Neural cell (in vitro differentiated cells): ENCODE measurements at regions not wholly inside any gene's neighbourhood (a gene's known extent, or its start where the extent isn't known, plus 50 kb on each side); places are given as distances from the start of the nearest gene placed in this dataset.
"Not testable (repeated sequence)": the region's sequence is repeated elsewhere in the genome, so short reads cannot be mapped to it uniquely, and the experiment has no call there.

ENCODE experiments used
- H2AFZ ChIP-seq: fragments of 200-600, 300-800 bp; sonication (generic), shearing (Covaris generic); 2 replicates; pipeline ENCODE4 v1.6.0; 2014; ENCODE audit warnings: low read depth, mild to moderate bottlenecking, antibody characterized with exemption, low read length, moderate library complexity
- H3F3A ChIP-seq: fragments of 200-600 bp; shearing (Covaris generic); 2 replicates; pipeline ENCODE4 v1.6.1; 2016; ENCODE audit warnings: mild to moderate bottlenecking, moderate library complexity, mixed read lengths, antibody characterized with exemption, low read length; ENCODE audit not compliant: insufficient read depth, poor library complexity, severe bottlenecking
- H3K27ac ChIP-seq: fragments of 200-600, 300-800 bp; sonication (generic), shearing (Covaris generic); 2 replicates; pipeline ENCODE4 v1.5.1; 2014; ENCODE audit warnings: mild to moderate bottlenecking, low read length, moderate library complexity
- H3K27me3 ChIP-seq: fragments of 300-800, 200-600 bp; sonication (generic), shearing (Covaris generic); 2 replicates; pipeline ENCODE4 v1.6.0; 2014; ENCODE audit warnings: mild to moderate bottlenecking, low read depth, low read length, moderate library complexity; ENCODE audit not compliant: insufficient read depth
- H3K36me3 ChIP-seq: fragments of 300-800, 200-600 bp; sonication (generic), shearing (Covaris generic); 2 replicates; pipeline ENCODE4 v1.5.1; 2014; ENCODE audit warnings: mild to moderate bottlenecking, antibody characterized with exemption, low read length, moderate library complexity; ENCODE audit not compliant: insufficient read depth
- H3K4me2 ChIP-seq: fragments of 300-800, 200-600 bp; sonication (generic), shearing (Covaris generic); 2 replicates; pipeline ENCODE4 v1.6.0; 2014; ENCODE audit warnings: mild to moderate bottlenecking, low read length
- H3K4me3 ChIP-seq: fragments of 300-800, 200-600 bp; sonication (generic), shearing (Covaris generic); 2 replicates; pipeline ENCODE4 v1.5.1; 2014; ENCODE audit warnings: mild to moderate bottlenecking, low read length, moderate library complexity
- H3K79me2 ChIP-seq: fragments of 200-600 bp; shearing (Covaris generic); replicated peaks from 2 replicates; pipeline ENCODE4 v1.6.0; 2014; ENCODE audit warnings: mild to moderate bottlenecking, low read length, moderate library complexity; ENCODE audit not compliant: insufficient read depth
- H3K9ac ChIP-seq: fragments of 300-800, 200-600 bp; sonication (generic), shearing (Covaris generic); 2 replicates; pipeline ENCODE4 v1.6.1; 2016; ENCODE audit warnings: mild to moderate bottlenecking, low read length, mixed read lengths
- H3K9me2 ChIP-seq: fragments of 200-600 bp; shearing (Covaris generic); 2 replicates; pipeline ENCODE4 v1.6.1; 2016; ENCODE audit warnings: mild to moderate bottlenecking, low read length, mixed read lengths; ENCODE audit not compliant: insufficient read depth
- H3K9me3 ChIP-seq: fragments of 200-600, 300-800 bp; sonication (generic), shearing (Covaris generic); 2 replicates; pipeline ENCODE4 v1.6.1; 2016; ENCODE audit warnings: mild to moderate bottlenecking, mixed run types, low read length, moderate library complexity, mixed read lengths
- H4K20me1 ChIP-seq: fragments of 200-600 bp; shearing (Covaris generic); 2 replicates; pipeline ENCODE4 v1.6.1; 2016; ENCODE audit warnings: mild to moderate bottlenecking, mixed run types; ENCODE audit not compliant: insufficient read depth
- EP300 ChIP-seq: fragments of 450-650 bp; conservative IDR thresholded peaks from 2 replicates; pipeline ENCODE4 v1.6.1; 2014; ENCODE audit warnings: antibody characterized with exemption, mild to moderate bottlenecking, moderate library complexity; ENCODE audit not compliant: poor library complexity, severe bottlenecking
- EZH2 ChIP-seq: fragments of 200-600, 300-800 bp; shearing (Covaris generic), sonication (generic); IDR thresholded peaks from 2 replicates; pipeline ENCODE4 v1.6.1; 2014; ENCODE audit warnings: antibody characterized with exemption, low read length, borderline replicate concordance, mild to moderate bottlenecking; ENCODE audit not compliant: insufficient read depth, poor library complexity, severe bottlenecking
- MXI1 ChIP-seq: fragments of 450-650 bp; conservative IDR thresholded peaks from 2 replicates; pipeline ENCODE4 v1.6.1; 2014; ENCODE audit warnings: antibody characterized with exemption, mild to moderate bottlenecking; ENCODE audit not compliant: poor library complexity, severe bottlenecking
- POLR2AphosphoS5 ChIP-seq: IDR thresholded peaks from 2 replicates; pipeline ENCODE4 v1.6.1; 2012
- RAD21 ChIP-seq: fragments of 450-650 bp; conservative IDR thresholded peaks from 2 replicates; pipeline ENCODE4 v1.6.1; 2014; ENCODE audit warnings: antibody characterized with exemption, mild to moderate bottlenecking, moderate library complexity
- SMC3 ChIP-seq: fragments of 450-650 bp; conservative IDR thresholded peaks from 2 replicates; pipeline ENCODE4 v1.6.1; 2014; ENCODE audit warnings: antibody characterized with exemption, mild to moderate bottlenecking, moderate library complexity; ENCODE audit not compliant: poor library complexity
- TAF1 ChIP-seq: IDR thresholded peaks from 2 replicates; pipeline ENCODE4 v1.6.1; 2012; ENCODE audit warnings: low read depth
- TF ChIP-seq, protein P1 (sequence below): IDR thresholded peaks from 2 replicates; pipeline ENCODE4 v1.6.1; 2012; ENCODE audit warnings: borderline replicate concordance
- TF ChIP-seq, protein P2 (sequence below): fragments of 450-650 bp; IDR thresholded peaks from 2 replicates; pipeline ENCODE4 v1.5.1; 2014; ENCODE audit warnings: antibody characterized with exemption, mild to moderate bottlenecking, moderate library complexity; ENCODE audit not compliant: poor library complexity, severe bottlenecking

DNA sequence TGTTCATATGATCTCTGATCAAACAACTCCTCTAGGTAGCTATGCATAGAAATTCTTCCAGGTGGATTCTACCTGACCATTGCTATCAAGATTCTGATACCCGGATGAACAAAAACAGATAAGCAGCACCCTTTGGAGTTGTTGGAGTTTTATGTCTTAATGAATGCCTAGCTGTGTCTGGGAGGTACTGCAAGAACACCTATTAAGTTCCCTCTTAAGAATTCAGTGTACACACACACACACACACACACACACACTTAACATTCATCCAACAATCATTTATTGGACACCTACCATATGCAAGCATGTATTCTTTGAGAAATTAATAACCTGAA lies 58.1 kb upstream of the FNDC3B start:
- Histone ChIP-seq H3K4me2 (no peak overlapping the region), H3K9me3 (no peaks in the 10 kb centered on the region), H3K27ac (no peak overlapping the region), H4K20me1 (no peaks in the 10 kb centered on the region), H3K27me3 (no peaks in the 10 kb centered on the region), H3K9ac (no peak overlapping the region), H2AFZ (no peak overlapping the region), H3K9me2 (no peaks in the 10 kb centered on the region), H3K4me3 (no peak overlapping the region), H3F3A (no peaks in the 10 kb centered on the region), H3K36me3 (no peaks in the 10 kb centered on the region), H3K79me2 (no peaks in the 10 kb centered on the region)
- no peak for TF ChIP-seq RAD21

DNA sequence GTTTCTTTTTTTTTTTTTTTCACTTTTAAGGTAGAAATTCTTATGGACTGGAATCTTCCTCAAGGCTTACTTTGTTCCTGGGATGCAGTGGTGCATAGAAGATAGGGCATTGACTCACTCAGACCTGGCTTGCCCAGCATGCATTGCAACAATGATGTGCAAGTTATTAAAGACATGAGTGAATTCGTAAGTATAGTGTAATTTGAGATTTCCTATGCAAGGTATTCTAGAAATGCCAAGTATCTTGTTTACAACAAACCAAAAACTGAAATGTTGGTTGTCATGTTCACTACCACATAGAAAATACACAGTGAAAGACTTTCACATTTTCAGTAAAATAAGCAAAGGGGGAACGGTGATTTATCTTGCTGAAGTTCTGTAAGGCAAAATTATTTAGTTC lies 56.5 kb upstream of the FNDC3B start:
- no peak overlapping the region for H2AFZ ChIP-seq
- TF ChIP-seq SMC3, result no peak
- H3K27me3 ChIP-seq, result no peaks in the 10 kb centered on the region
- H3K4me3 ChIP-seq, result no peak overlapping the region
- H3F3A ChIP-seq, result no peaks in the 10 kb centered on the region
- no peaks in the 10 kb centered on the region for H3K79me2 ChIP-seq
- H3K36me3 ChIP-seq, result no peaks in the 10 kb centered on the region
- no peaks in the 10 kb centered on the region for H3K9me3 ChIP-seq
- no peak overlapping the region for H3K4me2 ChIP-seq
- H3K27ac ChIP-seq, result no peak overlapping the region
- no peaks in the 10 kb centered on the region for H3K9me2 ChIP-seq
- no peaks in the 10 kb centered on the region for H4K20me1 ChIP-seq
- H3K9ac ChIP-seq, result no peak overlapping the region

DNA sequence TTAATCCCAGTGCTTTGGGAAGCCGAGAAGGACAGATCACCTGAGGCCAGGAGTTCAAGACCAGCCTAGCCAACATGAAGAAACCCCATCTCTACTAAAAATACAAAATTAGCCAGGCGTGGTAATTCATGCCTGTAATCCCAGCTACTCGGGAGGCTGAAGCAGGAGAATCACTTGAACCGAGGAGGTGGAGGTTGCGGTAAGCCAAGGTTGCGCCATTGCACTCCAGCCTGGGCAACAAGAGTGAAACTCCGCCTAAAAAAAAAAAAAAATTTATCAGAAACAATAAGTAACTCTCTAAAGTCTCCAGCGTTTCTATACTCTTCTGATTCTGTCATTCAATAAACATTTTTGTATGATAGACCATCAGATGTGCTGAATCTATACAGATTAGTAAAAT lies 55.7 kb upstream of the FNDC3B start:
- H3K36me3 ChIP-seq, H3K4me2 ChIP-seq, H3K79me2 ChIP-seq, H2AFZ ChIP-seq, H3K27ac ChIP-seq, H3K9me2 ChIP-seq, H3K9me3 ChIP-seq, H3K27me3 ChIP-seq, H3F3A ChIP-seq, H4K20me1 ChIP-seq, H3K9ac ChIP-seq, H3K4me3 ChIP-seq: not testable (repeated sequence)

DNA sequence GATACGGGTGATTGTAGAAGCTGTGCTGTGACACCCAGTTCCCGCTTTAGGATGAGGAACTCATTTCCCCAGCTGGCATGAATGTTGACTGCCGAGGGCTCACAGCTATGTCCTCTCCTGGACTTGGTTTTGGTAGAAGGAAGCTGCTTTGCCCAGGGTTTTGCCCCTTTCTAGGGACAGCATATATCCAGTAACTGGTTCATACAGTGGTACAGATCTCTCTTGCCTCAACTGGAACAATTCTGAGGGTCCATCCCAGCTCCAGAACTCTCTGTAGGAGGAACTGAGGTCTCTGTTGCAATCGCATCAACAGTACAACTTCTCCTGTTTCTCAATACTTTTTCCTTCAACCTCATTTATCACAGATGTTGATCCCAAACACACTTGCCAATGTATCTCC lies 54.5 kb upstream of the FNDC3B start:
- Histone ChIP-seq H3K27ac (no peak overlapping the region), H3K79me2 (no peaks in the 10 kb centered on the region), H3K36me3 (no peaks in the 10 kb centered on the region), H3K27me3 (no peaks in the 10 kb centered on the region), H3K4me3 (no peak overlapping the region), H3K9me3 (no peaks in the 10 kb centered on the region), H3F3A (no peaks in the 10 kb centered on the region), H3K9ac (no peak overlapping the region), H3K4me2 (no peak overlapping the region), H4K20me1 (no peaks in the 10 kb centered on the region), H2AFZ (no peak overlapping the region), H3K9me2 (no peaks in the 10 kb centered on the region)
- TF ChIP-seq RAD21 (no peak), POLR2AphosphoS5 (no peak), TAF1 (no peak), SMC3 (no peak), EZH2 (no peak), MXI1 (no peak), EP300 (no peak)
- TF ChIP-seq, protein P1, sequence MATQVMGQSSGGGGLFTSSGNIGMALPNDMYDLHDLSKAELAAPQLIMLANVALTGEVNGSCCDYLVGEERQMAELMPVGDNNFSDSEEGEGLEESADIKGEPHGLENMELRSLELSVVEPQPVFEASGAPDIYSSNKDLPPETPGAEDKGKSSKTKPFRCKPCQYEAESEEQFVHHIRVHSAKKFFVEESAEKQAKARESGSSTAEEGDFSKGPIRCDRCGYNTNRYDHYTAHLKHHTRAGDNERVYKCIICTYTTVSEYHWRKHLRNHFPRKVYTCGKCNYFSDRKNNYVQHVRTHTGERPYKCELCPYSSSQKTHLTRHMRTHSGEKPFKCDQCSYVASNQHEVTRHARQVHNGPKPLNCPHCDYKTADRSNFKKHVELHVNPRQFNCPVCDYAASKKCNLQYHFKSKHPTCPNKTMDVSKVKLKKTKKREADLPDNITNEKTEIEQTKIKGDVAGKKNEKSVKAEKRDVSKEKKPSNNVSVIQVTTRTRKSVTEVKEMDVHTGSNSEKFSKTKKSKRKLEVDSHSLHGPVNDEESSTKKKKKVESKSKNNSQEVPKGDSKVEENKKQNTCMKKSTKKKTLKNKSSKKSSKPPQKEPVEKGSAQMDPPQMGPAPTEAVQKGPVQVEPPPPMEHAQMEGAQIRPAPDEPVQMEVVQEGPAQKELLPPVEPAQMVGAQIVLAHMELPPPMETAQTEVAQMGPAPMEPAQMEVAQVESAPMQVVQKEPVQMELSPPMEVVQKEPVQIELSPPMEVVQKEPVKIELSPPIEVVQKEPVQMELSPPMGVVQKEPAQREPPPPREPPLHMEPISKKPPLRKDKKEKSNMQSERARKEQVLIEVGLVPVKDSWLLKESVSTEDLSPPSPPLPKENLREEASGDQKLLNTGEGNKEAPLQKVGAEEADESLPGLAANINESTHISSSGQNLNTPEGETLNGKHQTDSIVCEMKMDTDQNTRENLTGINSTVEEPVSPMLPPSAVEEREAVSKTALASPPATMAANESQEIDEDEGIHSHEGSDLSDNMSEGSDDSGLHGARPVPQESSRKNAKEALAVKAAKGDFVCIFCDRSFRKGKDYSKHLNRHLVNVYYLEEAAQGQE, result no peak
- TF ChIP-seq, protein P2, sequence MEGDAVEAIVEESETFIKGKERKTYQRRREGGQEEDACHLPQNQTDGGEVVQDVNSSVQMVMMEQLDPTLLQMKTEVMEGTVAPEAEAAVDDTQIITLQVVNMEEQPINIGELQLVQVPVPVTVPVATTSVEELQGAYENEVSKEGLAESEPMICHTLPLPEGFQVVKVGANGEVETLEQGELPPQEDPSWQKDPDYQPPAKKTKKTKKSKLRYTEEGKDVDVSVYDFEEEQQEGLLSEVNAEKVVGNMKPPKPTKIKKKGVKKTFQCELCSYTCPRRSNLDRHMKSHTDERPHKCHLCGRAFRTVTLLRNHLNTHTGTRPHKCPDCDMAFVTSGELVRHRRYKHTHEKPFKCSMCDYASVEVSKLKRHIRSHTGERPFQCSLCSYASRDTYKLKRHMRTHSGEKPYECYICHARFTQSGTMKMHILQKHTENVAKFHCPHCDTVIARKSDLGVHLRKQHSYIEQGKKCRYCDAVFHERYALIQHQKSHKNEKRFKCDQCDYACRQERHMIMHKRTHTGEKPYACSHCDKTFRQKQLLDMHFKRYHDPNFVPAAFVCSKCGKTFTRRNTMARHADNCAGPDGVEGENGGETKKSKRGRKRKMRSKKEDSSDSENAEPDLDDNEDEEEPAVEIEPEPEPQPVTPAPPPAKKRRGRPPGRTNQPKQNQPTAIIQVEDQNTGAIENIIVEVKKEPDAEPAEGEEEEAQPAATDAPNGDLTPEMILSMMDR, result no peak
